ENCODE measurements at regions not wholly inside any gene's neighbourhood (a gene's known extent, or its start where the extent isn't known, plus 50 kb on each side); places are given as distances from the start of the nearest gene placed in this dataset.

- H2BK5ac ChIP-seq (ENCODE audit: insufficient read length, low read length): no peak overlapping the region
- H3K9ac ChIP-seq (ENCODE audit: extremely low read depth, insufficient read length, low read length): no peak overlapping the region
- no peak overlapping the region for H2BK15ac ChIP-seq (ENCODE audit: low read depth, low read length)
- no peaks in the 10 kb centered on the region for H3K79me2 ChIP-seq (ENCODE audit: insufficient read depth, low read length)
- no peak overlapping the region for H2BK20ac ChIP-seq (ENCODE audit: low read depth, low read length, poor library complexity, severe bottlenecking)
- H2AK5ac ChIP-seq (ENCODE audit: insufficient read length, low read length): no peak overlapping the region
- H3K4me2 ChIP-seq (ENCODE audit: insufficient read depth, insufficient read length, low read length): no peak overlapping the region
- TF ChIP-seq, protein P1, sequence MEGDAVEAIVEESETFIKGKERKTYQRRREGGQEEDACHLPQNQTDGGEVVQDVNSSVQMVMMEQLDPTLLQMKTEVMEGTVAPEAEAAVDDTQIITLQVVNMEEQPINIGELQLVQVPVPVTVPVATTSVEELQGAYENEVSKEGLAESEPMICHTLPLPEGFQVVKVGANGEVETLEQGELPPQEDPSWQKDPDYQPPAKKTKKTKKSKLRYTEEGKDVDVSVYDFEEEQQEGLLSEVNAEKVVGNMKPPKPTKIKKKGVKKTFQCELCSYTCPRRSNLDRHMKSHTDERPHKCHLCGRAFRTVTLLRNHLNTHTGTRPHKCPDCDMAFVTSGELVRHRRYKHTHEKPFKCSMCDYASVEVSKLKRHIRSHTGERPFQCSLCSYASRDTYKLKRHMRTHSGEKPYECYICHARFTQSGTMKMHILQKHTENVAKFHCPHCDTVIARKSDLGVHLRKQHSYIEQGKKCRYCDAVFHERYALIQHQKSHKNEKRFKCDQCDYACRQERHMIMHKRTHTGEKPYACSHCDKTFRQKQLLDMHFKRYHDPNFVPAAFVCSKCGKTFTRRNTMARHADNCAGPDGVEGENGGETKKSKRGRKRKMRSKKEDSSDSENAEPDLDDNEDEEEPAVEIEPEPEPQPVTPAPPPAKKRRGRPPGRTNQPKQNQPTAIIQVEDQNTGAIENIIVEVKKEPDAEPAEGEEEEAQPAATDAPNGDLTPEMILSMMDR (conservative IDR thresholded peaks at IDR 0.05): no peak
- Mint-ChIP-seq H3K9me3 (no peaks in the 10 kb centered on the region), H3K4me1 (no peaks in the 10 kb centered on the region; a peak in 1 of 4 replicates), H3K27me3 (ENCODE audit: low read depth) (no peaks in the 10 kb centered on the region), H3K27ac (no peak overlapping the region), H3K36me3 (ENCODE audit: insufficient read depth in 1 of 3, low read depth in 3 of 3) (no peaks in the 10 kb centered on the region), H3K4me3 (no peak overlapping the region)
- H3K27ac ChIP-seq (ENCODE audit: insufficient read length, low read depth, low read length): no peak overlapping the region
- no peak overlapping the region for H3K4ac ChIP-seq (ENCODE audit: low read depth, low read length)
- DNase-seq: no peak
- H3T11ph ChIP-seq (ENCODE audit: low read length): no peak overlapping the region
- H3K9me3 ChIP-seq (ENCODE audit: control insufficient read depth, low read depth, low read length): no peaks in the 10 kb centered on the region
- no peaks in the 10 kb centered on the region for H4K20me1 ChIP-seq (ENCODE audit: control insufficient read depth, insufficient read depth, insufficient read length)
- H3K23ac ChIP-seq (ENCODE audit: insufficient read length, low read depth, low read length): no peak overlapping the region
- H3K4me1 ChIP-seq (ENCODE audit: insufficient read depth, low read length): no peaks in the 10 kb centered on the region
- no peak overlapping the region for H3K14ac ChIP-seq (ENCODE audit: insufficient read depth, low read length)
- no peak overlapping the region for H2BK120ac ChIP-seq (ENCODE audit: low read depth, low read length, poor library complexity, severe bottlenecking)
- H3K23me2 ChIP-seq (ENCODE audit: insufficient read length, low read depth, low read length, poor library complexity, severe bottlenecking): no peaks in the 10 kb centered on the region
- H3K27me3 ChIP-seq (ENCODE audit: insufficient read depth, low read length): no peaks in the 10 kb centered on the region
- no peak overlapping the region for H4K8ac ChIP-seq (replicated peaks; ENCODE audit: insufficient read length, low read depth, low read length)
- no peak overlapping the region for H2AFZ ChIP-seq (ENCODE audit: low read length)
- no peak overlapping the region for H4K91ac ChIP-seq (ENCODE audit: insufficient read length, low read depth, low read length)
- no peaks in the 10 kb centered on the region for H3K79me1 ChIP-seq (ENCODE audit: insufficient read depth, low read depth, low read length, poor library complexity, severe bottlenecking)
- no peak overlapping the region for H4K5ac ChIP-seq (ENCODE audit: insufficient read length, low read depth, low read length)
- no peak overlapping the region for H3K18ac ChIP-seq (ENCODE audit: insufficient read length, low read depth, low read length)
- H3K56ac ChIP-seq (ENCODE audit: insufficient read length, low read depth, low read length): no peak overlapping the region
- no CpG with 5 or more reads among the region's 3 CpGs for WGBS (ENCODE audit: extremely low coverage, insufficient read length, low lambda C conversion rate)
- no peak overlapping the region for H2BK12ac ChIP-seq (ENCODE audit: insufficient read length, low read depth, low read length)
These were observed 1292.5 kb upstream of the TENM4 start for GRCh38 chr11:80733361-80733760.

Data from H9 (cell line).